ENCODE measurements at regions not wholly inside any gene's neighbourhood (a gene's known extent, or its start where the extent isn't known, plus 50 kb on each side); places are given as distances from the start of the nearest gene placed in this dataset.

- no peak for ATAC-seq
Observed at GRCh38 chr20:10799735-10800134, 125.9 kb upstream of the JAG1 start.

More at GRCh38 chr20:10799735-10800134, 125.9 kb upstream of the JAG1 start:
- Histone ChIP-seq H3K9ac (ENCODE audit: low read length) (no peak overlapping the region), H4K20me1 (ENCODE audit: insufficient read depth) (no peaks in the 10 kb centered on the region), H3K9me2 (ENCODE audit: insufficient read depth) (no peaks in the 10 kb centered on the region), H3K9me3 (ENCODE audit: control insufficient read depth in 1 of 2, insufficient read depth in 1 of 2, low read depth in 1 of 2, low read length in 2 of 2) (no peaks in the 10 kb centered on the region), H3K4me3 (replicated peaks in 1 of 2; ENCODE audit: low read depth in 1 of 2, low read length in 2 of 2) (no peak overlapping the region), H3K27me3 (ENCODE audit: insufficient read depth, low read length) (no peaks in the 10 kb centered on the region), H2AFZ (ENCODE audit: low read depth, low read length, poor library complexity, severe bottlenecking) (no peak overlapping the region), H3K36me3 (ENCODE audit: control insufficient read depth in 1 of 2, insufficient read depth in 2 of 2, low read length in 2 of 2) (no peaks in the 10 kb centered on the region), H3K27ac (ENCODE audit: low read depth, low read length) (no peak overlapping the region), H3K4me2 (ENCODE audit: low read length) (no peak overlapping the region), H3K79me2 (ENCODE audit: insufficient read depth, low read length) (no peaks in the 10 kb centered on the region), H3K4me1 (ENCODE audit: control insufficient read depth in 1 of 2, insufficient read depth in 2 of 2, low read length in 2 of 2) (no peaks in the 10 kb centered on the region)
- TF ChIP-seq TCF7L2 (IDR thresholded peaks at IDR 0.05; ENCODE audit: borderline replicate concordance, extremely low read depth, insufficient read depth, insufficient read length), result no peak
- TF ChIP-seq FOSL1 (IDR thresholded peaks at IDR 0.05; ENCODE audit: low read depth), result no peak
- no peak for TF ChIP-seq CBX3 (IDR thresholded peaks at IDR 0.05; ENCODE audit: low read depth)
- TF ChIP-seq ZBTB33 (IDR thresholded peaks at IDR 0.05; ENCODE audit: extremely low read depth, insufficient replicate concordance, low read length), result no peak
- no peak for TF ChIP-seq POLR2A (IDR thresholded peaks at IDR 0.05; ENCODE audit: borderline replicate concordance, extremely low read depth, insufficient read depth, insufficient read length)
- TF ChIP-seq ZFX (IDR thresholded peaks at IDR 0.05), result no peak
- no peak for TF ChIP-seq SIN3A (IDR thresholded peaks at IDR 0.05; ENCODE audit: low read depth)
- no peak for TF ChIP-seq CEBPB (IDR thresholded peaks at IDR 0.05; ENCODE audit: low read depth)
- no peak for TF ChIP-seq JUND (IDR thresholded peaks at IDR 0.05)
- TF ChIP-seq CTCF (IDR thresholded peaks at IDR 0.05 in 2 of 3, conservative IDR thresholded peaks at IDR 0.05 in 1 of 3; ENCODE audit: borderline replicate concordance in 1 of 3, insufficient read depth in 1 of 3, low read depth in 2 of 3, low read length in 2 of 3), result no peak
- TF ChIP-seq ELF1 (IDR thresholded peaks at IDR 0.05; ENCODE audit: borderline replicate concordance, low read depth), result no peak
- no peak for TF ChIP-seq SP1 (IDR thresholded peaks at IDR 0.05; ENCODE audit: low read depth)
- no peak for TF ChIP-seq ZNF274 (IDR thresholded peaks at IDR 0.05; ENCODE audit: low read depth, low read length)
- no peak for TF ChIP-seq EZH2phosphoT487 (IDR thresholded peaks at IDR 0.05; ENCODE audit: borderline replicate concordance)
- no peak for TF ChIP-seq YY1 (IDR thresholded peaks at IDR 0.05; ENCODE audit: extremely low read depth, insufficient replicate concordance, low read depth, low read length)
- TF ChIP-seq MAX (IDR thresholded peaks at IDR 0.05), result no peak
- no peak for TF ChIP-seq EZH2 (IDR thresholded peaks at IDR 0.05)
- no peak for TF ChIP-seq SRF (IDR thresholded peaks at IDR 0.05; ENCODE audit: low read depth)
- TF ChIP-seq POLR2AphosphoS5 (IDR thresholded peaks at IDR 0.05; ENCODE audit: low read depth, low read length), result no peak
- POLR2A ChIA-PET, result no interaction called here
- CTCF ChIA-PET, result no interaction called here
- intact Hi-C loops (cut with micrococcal nuclease), result no loop called here
- no TSS peak for BruUV-seq (replicated peaks)
- RAD21 ChIA-PET (ENCODE audit: low non-redundant PET in 1 of 2, low total read pairs in 2 of 2, uncharacterized antibody in 2 of 2, unreplicated experiment in 2 of 2), result no interaction called here
- DNase-seq (ENCODE audit: low read depth, low spot score), result no peak
